GM04504 (cell line): ENCODE measurements at regions not wholly inside any gene's neighbourhood (a gene's known extent, or its start where the extent isn't known, plus 50 kb on each side); places are given as distances from the start of the nearest gene placed in this dataset.
"Not testable (repeated sequence)": the region's sequence is repeated elsewhere in the genome, so short reads cannot be mapped to it uniquely, and the experiment has no call there.

Source experiments
- DNase-seq: peaks from one replicate; pipeline ENCODE4 v3.0.0-alpha.2; 2012; ENCODE audit warnings: low read depth

DNA sequence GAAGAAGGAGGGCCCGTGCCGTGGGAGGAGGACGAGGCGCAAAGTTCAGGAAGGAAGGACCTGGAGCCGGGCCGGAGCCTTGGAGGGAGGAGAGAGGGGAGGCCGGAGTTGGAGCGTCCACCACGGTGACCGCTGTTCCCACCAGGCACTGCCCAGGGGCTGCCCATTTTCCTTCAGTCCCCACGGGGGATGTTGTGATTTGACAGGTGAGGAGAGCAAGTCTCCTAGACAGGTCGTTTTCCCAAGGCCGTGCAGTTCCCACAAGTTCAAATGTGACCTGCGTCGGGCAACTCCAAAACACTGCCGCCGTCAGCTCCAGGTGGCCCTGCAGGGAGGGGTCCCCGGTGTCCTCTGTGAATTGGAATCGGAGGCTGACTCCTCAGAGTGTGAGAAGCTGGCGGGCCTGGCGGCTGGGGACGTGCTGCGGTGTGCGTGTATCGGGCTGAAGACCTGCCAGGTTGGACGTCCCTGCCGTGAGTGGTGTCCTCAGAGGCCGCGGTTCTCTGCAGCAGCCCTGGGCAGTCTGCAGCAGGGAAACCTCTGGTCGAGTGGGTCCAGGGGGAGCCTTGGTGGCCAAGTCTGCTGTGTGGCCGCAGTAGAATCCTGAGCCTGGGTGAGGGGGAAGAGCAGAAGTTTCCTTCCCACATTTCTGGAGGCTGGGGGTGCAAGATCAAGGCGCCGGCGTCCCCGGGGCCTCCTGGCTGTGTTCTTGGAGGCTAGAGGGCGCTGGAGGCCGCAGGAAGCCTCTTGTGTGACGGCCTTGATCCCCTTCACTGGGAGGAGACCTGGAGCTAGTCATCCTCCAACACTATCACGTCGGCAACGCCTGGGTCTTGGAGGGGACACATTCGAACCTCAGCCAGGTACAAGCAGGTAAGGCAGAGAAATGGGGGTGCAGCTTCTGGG, 115.1 kb upstream of the FRMD1 start:
- DNase-seq, result no peak

GRCh38 chr6:168192901-168193815, 114.1 kb upstream of the FRMD1 start:
- no peak for DNase-seq

DNA sequence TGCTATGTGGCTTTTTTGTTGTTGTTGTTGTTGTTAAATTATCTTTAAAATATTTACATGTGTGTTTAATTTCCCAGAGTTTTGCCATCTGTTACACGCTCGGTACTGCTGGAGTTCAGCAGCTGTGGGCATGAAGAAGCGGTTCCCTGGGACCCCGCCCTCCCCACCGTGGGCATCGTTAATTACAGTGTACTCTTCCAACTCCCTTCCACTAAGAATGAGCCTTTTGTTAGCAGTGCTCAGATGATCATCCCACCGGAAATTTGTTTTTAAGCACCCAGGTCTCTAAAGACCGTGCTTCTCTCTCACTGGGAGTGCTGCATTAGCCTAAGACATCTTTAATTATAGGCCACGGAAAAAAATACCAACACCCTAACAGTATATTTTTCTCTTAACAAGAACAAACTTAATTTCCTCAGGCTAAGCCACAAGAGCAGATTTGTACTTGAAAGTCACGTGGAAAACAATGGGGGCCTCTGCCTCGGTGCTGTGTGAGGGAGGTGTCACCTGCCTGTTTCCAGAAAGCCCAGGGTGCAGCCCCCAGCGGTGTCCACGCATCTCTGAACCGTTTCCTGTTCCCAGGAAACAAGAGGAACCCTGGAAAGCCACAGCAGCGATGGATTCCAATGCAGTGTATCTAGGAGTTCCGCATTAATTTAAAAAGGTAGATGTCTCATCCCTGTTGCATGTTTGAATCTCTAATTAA, 113.3 kb upstream of the FRMD1 start:
- DNase-seq, result no peak

GRCh38 chr6:168190646-168191443, 111.8 kb upstream of the FRMD1 start:
- DNase-seq, result no peak

DNA sequence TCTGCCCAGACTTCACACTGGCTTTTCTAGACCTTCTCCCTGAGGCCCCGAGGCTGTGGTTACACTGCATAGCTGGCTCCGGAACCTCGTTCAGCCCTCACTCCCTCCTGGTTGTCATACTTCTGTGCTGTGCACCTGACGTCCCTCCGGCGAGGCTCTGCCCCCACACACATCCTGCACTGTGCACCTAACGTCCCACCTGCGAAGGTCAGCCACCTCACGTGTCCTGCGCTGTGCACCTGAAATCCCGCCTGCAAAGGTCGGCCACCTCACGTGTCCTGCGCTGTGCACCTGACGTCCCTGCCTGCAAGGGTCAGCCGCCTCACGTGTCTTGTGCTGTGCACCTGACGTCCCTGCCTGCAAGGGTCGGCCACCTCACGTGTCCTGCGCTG, 111.0 kb upstream of the FRMD1 start:
- no peak for DNase-seq

GRCh38 chr6:168189200-168190013, 110.4 kb upstream of the FRMD1 start:
- no peak for DNase-seq

- no peak for DNase-seq
Observed at GRCh38 chr6:168188369-168189199, 109.6 kb upstream of the FRMD1 start.

DNA sequence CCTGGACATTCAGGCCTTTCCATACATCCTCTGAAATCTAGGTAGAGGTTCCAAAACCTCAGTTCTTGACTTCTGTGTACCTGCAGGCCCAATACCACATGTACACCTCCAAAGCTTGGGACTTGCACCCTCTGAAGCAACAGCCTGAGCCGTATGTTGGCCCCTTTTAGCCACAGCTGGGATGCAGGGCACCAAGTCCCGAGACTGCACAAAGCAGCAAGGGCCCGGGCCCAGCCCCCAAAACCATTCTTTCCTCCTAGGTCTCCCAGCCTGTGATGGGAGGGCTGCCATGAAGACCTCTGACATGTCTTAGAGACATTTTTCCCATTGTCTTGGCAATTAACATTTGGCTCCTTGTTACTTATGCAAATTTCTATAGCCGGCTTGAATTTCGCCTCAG, 107.4 kb upstream of the FRMD1 start:
- DNase-seq, result no peak

- DNase-seq, result not testable (repeated sequence)
Observed at GRCh38 chr6:168186018-168186417, 107.0 kb upstream of the FRMD1 start.

- no peak for DNase-seq
Observed at GRCh38 chr6:168184701-168185100, 105.7 kb upstream of the FRMD1 start.

DNA sequence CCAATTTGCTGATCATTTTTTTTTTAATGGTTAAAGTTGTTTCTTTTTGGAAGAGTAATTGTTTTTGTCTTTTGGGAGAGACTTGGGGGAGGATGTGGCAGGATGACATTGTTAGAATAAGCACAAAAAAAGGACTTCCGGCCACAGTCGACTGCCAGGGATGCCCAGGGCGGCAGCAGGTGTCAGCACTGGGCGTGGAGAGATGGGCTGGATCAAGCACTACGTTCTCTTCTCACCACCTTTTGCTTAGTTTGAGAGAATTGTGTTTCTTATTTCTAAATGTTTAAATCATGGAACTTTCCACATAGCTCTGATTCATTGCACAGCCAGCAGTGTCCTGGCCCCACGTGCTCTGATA, 104.6 kb upstream of the FRMD1 start:
- no peak for DNase-seq

DNA sequence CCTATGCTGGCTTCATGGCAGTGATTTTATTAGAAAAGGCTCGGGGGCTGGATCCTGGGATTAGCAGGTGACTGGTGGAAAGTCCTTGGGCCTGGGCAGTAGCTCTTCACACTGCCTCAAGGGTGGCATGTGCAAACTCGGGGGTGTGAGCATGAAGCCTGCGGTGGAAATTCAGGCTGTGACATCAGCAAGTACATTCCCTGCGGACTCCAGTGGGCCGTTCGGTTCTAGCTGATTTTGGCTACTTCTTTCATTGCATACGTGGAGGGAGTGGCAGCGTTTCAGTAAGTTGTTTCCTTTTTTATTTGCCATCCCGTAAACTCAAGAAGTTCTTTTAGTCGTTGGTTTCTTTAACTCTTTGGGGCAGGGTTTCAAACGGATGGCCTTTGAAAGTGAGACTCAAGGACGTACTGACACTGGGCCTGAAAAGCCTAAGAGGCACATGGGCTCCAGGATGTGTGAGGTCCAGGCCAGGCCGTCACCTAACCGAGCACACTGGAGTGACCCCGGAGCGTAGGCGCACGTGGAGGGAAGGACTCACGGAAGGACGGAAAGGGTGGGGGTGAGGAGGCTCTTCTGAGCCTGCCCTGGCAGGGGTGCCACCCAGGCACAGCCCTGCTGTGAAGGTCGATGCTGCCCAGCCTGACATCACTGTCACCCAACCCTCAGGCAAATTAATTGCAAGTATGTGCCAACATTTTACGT, 104.0 kb upstream of the FRMD1 start:
- DNase-seq, result no peak

DNA sequence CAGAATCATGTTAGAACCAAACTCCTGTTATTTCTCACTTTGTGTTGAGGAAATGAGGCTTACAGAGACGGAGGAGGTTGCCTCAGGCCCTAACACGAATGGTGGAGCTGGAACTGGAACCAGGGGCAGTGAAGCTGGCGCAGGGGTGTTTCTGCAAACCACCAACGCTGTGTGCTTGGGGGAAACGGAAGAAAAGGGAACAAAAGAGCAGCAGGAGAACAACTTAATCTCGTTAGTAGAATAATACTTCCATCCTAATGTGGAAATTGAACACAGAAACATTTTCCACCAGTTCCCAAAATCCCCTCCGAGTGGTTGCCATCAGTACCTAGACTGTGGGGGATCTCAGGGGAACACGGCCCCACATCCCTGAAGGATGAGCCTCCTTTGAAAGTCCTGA, 103.4 kb upstream of the FRMD1 start:
- DNase-seq, result no peak

GRCh38 chr6:168181876-168182275, 102.9 kb upstream of the FRMD1 start:
- no peak for DNase-seq

DNA sequence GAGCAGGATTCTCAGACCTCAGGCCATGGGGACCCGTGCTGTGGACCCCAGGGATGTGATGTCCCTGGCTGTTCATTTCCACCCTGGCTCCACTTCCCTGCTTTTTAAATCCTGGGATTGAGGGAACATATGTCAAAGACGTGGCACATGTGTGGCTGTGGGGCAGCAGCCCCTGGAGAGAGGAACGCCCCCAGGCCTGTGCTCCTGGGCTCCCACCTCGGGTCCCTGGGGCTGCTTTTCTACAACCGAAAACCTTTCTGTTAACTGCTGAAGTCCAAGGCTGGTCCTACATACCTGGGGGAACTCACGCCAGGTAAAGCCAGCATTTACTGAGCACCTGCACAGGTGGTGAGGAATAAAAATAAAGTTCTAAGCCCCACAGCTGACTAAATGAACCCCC, 102.3 kb upstream of the FRMD1 start:
- no peak for DNase-seq

- no peak for DNase-seq
Observed at GRCh38 chr6:168180548-168181011, 101.6 kb upstream of the FRMD1 start.

- DNase-seq, result no peak
Observed at GRCh38 chr6:168179702-168180382, 100.8 kb upstream of the FRMD1 start.

- no peak for DNase-seq
Observed at GRCh38 chr6:168179133-168179532, 100.1 kb upstream of the FRMD1 start.
